GM18505 (cell line): ENCODE measurements at regions not wholly inside any gene's neighbourhood (a gene's known extent, or its start where the extent isn't known, plus 50 kb on each side); places are given as distances from the start of the nearest gene placed in this dataset.

Experiments used
- ATAC-seq: cut with Tn5 transposase; IDR thresholded peaks from one replicate; pipeline ENCODE4 v1.9.1; 2021; ENCODE audit not compliant: unreplicated experiment
- POLR2A ChIP-seq: IDR thresholded peaks from 4 replicates; pipeline ENCODE4 v1.6.1; 2011; ENCODE audit warnings: borderline replicate concordance; ENCODE audit not compliant: insufficient read depth, insufficient read length; ENCODE audit errors: extremely low read depth

- no peak for TF ChIP-seq POLR2A
- ATAC-seq: no peak
Observed at GRCh38 chr14:36021591-36022320, 154.8 kb downstream of the PTCSC3 start.

DNA sequence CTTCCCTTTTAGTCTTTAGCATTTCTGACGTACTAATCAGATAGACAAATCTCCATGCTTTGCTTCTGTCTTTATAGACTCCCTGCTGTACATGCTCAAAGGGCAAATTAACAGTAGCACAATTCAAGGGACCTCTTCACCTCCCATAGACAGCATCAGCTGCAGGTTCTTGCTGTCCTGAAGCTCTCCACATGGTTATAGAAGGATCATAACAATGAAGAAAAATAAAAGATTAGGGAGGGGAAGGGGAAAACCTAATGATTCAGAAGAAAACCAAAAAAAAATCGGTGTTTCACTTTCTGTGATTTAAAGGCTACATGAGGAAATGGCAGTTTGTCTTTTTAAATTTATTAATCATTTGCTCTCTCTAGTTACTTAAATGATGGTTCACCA lies 155.5 kb downstream of the PTCSC3 start:
- ATAC-seq: no peak

GRCh38 chr14:36020120-36021029 lies 156.1 kb downstream of the PTCSC3 start:
- no peak for ATAC-seq
- TF ChIP-seq POLR2A: no peak

More for the DNA sequence above, 155.5 kb downstream of the PTCSC3 start:
- no peak for TF ChIP-seq POLR2A

DNA sequence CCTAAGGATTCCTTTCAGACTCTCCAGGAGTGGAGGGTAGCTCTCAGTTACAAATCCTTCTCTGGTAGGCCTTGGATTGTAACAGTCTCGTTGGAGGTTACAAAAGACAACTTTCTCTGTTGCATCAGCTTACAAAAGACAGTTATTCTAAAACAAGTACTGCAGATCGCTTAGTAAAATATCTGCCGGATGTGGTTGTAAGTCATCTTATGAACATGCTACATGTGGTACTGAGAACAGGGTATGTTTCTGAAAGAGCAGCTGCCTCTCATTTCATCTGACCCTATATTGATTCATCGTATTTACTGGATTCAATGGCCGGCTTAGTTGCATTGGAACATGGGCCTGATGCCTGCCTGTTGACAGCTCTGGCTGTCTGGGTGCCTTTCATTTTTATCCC lies 157.4 kb downstream of the PTCSC3 start:
- ATAC-seq: no peak
- TF ChIP-seq POLR2A: no peak

GRCh38 chr14:36014236-36014635 lies 162.3 kb downstream of the PTCSC3 start:
- no peak for ATAC-seq

GRCh38 chr14:36013483-36013882 lies 163.0 kb downstream of the PTCSC3 start:
- no peak for ATAC-seq
- no peak for TF ChIP-seq POLR2A

More at GRCh38 chr14:36014236-36014635, 162.3 kb downstream of the PTCSC3 start:
- TF ChIP-seq POLR2A: no peak

GRCh38 chr14:36012621-36013020 lies 163.9 kb downstream of the PTCSC3 start:
- TF ChIP-seq POLR2A: no peak

DNA sequence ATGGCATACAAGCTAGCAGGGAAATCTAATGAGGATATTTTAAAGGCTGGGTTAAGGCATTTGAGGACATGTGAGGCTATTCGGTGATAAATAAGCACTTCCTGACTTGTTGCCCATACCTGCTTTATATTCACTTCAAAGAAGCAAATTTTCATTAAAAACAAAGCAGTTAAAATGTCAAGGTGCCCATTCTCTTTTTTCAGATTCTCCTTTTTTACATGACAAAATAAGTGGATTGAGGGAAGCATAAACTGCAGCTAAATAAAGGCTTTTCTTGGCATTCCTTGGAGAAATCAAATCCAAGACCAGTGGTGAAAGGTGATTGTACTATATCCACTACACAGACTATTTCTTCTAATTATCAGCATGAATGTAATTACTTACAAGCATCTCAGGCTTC lies 166.9 kb downstream of the PTCSC3 start:
- no peak for ATAC-seq
- TF ChIP-seq POLR2A: no peak

More at GRCh38 chr14:36012621-36013020, 163.9 kb downstream of the PTCSC3 start:
- ATAC-seq: no peak

DNA sequence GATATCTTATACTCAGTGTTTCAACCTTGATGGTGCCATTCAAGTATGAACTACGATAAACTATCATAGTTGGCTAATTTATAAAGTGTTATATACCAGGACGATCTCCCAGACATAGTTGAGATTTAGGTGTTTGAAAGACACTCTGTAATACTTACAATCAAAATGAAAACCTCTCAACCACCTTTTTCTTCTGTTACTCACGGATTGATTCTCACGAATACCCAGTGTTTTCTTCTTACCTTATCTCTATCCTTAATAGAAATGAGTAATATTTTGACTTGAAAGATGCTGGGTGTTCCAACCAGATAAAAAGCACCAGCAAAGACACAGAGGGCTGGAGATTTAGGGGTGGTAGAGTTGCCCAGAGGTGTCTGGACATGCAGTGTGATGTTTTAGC lies 169.9 kb downstream of the PTCSC3 start:
- no peak for ATAC-seq

GRCh38 chr14:36005670-36006069 lies 170.9 kb downstream of the PTCSC3 start:
- no peak for TF ChIP-seq POLR2A
- no peak for ATAC-seq

More for the DNA sequence above, 169.9 kb downstream of the PTCSC3 start:
- TF ChIP-seq POLR2A: no peak

GRCh38 chr14:36001936-36002335 lies 174.6 kb downstream of the PTCSC3 start:
- TF ChIP-seq POLR2A: no peak
- no peak for ATAC-seq

DNA sequence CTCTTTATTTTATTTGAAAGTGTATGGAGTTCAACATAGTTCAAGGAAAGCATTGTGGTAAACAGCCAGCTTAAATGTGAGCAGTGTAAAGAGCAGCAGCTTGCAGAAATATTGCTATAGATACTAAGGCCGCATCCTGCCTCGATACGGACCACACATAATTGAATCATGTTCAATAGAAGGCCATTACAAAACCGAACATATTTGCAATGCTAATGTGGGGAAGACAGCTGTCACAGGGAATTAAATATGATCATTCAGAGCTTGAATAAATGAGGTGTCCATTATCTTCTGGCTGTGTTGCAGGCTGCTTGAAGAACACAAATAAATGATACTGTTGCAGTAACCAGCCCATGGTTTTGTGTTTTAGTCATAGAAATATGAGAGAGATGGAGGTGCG lies 173.2 kb downstream of the BRMS1L start:
- no peak for ATAC-seq
- TF ChIP-seq POLR2A: no peak

GRCh38 chr14:35998303-35998702 lies 172.2 kb downstream of the BRMS1L start:
- no peak for TF ChIP-seq POLR2A

GRCh38 chr14:35993684-35993960 lies 167.5 kb downstream of the BRMS1L start:
- no peak for TF ChIP-seq POLR2A
- ATAC-seq: no peak

More at GRCh38 chr14:35998303-35998702, 172.2 kb downstream of the BRMS1L start:
- ATAC-seq: no peak

DNA sequence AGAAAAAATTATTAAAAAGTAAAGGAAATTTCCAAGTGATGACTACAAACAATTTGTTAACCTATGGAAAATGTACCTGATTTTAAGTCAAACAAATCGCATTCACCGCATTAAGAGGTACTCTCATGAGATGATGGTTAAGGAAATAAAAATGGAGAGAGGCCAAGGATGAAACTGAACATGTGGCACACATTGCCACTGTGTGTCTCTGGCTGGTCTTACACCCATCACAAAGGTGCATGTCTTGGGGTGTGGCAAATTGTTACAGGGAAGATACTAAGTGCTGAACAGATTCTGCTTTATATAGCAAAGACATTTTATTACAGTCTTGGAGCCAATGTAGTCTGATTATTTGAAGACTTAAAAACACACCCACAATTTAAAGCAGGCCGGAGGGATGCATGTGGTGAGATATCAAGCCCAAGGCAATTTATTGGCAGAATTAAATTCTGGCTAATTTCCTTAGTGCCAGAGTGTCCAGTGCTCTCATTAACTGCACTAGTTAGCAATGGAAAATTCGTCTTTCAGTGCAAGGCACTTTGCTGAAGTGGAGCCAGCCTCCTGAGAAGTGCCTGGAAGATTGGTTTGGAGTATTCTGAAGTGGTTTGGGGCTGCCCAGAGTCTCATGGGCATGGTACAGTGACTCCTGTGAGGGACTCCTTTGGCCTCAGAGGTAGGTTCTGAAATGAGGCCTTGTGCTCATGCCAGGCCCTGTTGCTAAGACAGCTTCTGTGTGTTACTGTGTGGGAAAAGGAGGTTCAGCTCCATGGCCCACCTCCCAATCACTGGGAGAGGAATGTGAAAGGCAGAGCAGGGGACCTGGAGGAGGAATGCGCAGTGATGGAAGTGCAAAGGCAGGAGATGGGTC lies 166.9 kb downstream of the BRMS1L start:
- no peak for ATAC-seq
- TF ChIP-seq POLR2A: no peak
